Astrocyte (in vitro differentiated cells and primary cell): ENCODE measurements at regions not wholly inside any gene's neighbourhood (a gene's known extent, or its start where the extent isn't known, plus 50 kb on each side); places are given as distances from the start of the nearest gene placed in this dataset.

ENCODE experiments used
- DNase-seq: peaks from one replicate; pipeline ENCODE4 v3.0.0-alpha.2; 2010; ENCODE audit warnings: low read depth
- FAIRE-seq: peaks from 2 replicates; lab custom pipeline; 2011; peaks lifted over from hg19 to GRCh38; lab: Jason Lieb, UNC
- H2AFZ ChIP-seq: 2 replicates; pipeline ENCODE4 v1.6.0; 2012; ENCODE audit warnings: low read depth, low read length, inconsistent platforms
- H3K27ac ChIP-seq: 2 replicates; pipeline ENCODE4 v1.5.1; 2011; ENCODE audit warnings: low read depth, low read length, inconsistent platforms
- H3K27me3 ChIP-seq: 2 replicates; pipeline ENCODE4 v1.6.0; 2011; ENCODE audit warnings: low read length, inconsistent platforms; ENCODE audit not compliant: insufficient read depth
- H3K36me3 ChIP-seq: 2 replicates; pipeline ENCODE4 v1.5.1; 2011; ENCODE audit warnings: low read length, inconsistent platforms; ENCODE audit not compliant: insufficient read depth
- H3K4me1 ChIP-seq: 2 replicates; pipeline ENCODE4 v1.5.1; 2011; ENCODE audit warnings: low read length, inconsistent platforms; ENCODE audit not compliant: insufficient read depth
- H3K4me2 ChIP-seq: 2 replicates; pipeline ENCODE4 v1.6.0; 2012; ENCODE audit warnings: low read length, inconsistent platforms
- H3K4me3 ChIP-seq: 2 replicates; pipeline ENCODE4 v1.5.1; 2011; ENCODE audit warnings: low read depth, mild to moderate bottlenecking, low read length, inconsistent platforms; ENCODE audit not compliant: insufficient read depth
- H3K79me2 ChIP-seq: 2 replicates; pipeline ENCODE4 v1.6.0; 2012; ENCODE audit warnings: mild to moderate bottlenecking, low read length, inconsistent platforms; ENCODE audit not compliant: insufficient read depth
- H3K9ac ChIP-seq: 2 replicates; pipeline ENCODE4 v1.6.0; 2012; ENCODE audit warnings: mild to moderate bottlenecking, low read length, inconsistent platforms
- H3K9me3 ChIP-seq: 2 replicates; pipeline ENCODE4 v1.5.1; 2012; ENCODE audit warnings: low read depth, mild to moderate bottlenecking, low read length, inconsistent platforms; ENCODE audit not compliant: insufficient read depth
- H4K20me1 ChIP-seq: 2 replicates; pipeline ENCODE4 v1.6.0; 2012; ENCODE audit warnings: low read length, inconsistent platforms; ENCODE audit not compliant: insufficient read depth
- H3K27ac Mint-ChIP-seq: one replicate; pipeline ENCODE4 v1.8.0; 2021; ENCODE audit warnings: mild to moderate bottlenecking, mixed read lengths; ENCODE audit not compliant: unreplicated experiment
- H3K27me3 Mint-ChIP-seq: one replicate; pipeline ENCODE4 v1.8.0; 2021; ENCODE audit warnings: low read depth, mixed read lengths; ENCODE audit not compliant: unreplicated experiment
- H3K36me3 Mint-ChIP-seq: one replicate; pipeline ENCODE4 v1.8.0; 2021; ENCODE audit warnings: low read depth, mixed read lengths; ENCODE audit not compliant: unreplicated experiment
- H3K4me1 Mint-ChIP-seq: one replicate; pipeline ENCODE4 v1.8.0; 2021; ENCODE audit warnings: low read depth, mixed read lengths; ENCODE audit not compliant: unreplicated experiment
- H3K4me3 Mint-ChIP-seq: one replicate; pipeline ENCODE4 v1.8.0; 2021; ENCODE audit warnings: mild to moderate bottlenecking, moderate library complexity, mixed read lengths; ENCODE audit not compliant: unreplicated experiment
- H3K9me3 Mint-ChIP-seq: one replicate; pipeline ENCODE4 v1.8.0; 2021; ENCODE audit warnings: mild to moderate bottlenecking, mixed read lengths; ENCODE audit not compliant: unreplicated experiment
- CTCF ChIP-seq: IDR thresholded peaks from 2 replicates; pipeline ENCODE4 v1.5.1; 2011; ENCODE audit warnings: low read depth, mild to moderate bottlenecking, inconsistent platforms, low read length, moderate library complexity; ENCODE audit not compliant: insufficient read depth
- EZH2 ChIP-seq: IDR thresholded peaks from 2 replicates; pipeline ENCODE4 v1.6.1; 2012; ENCODE audit warnings: mild to moderate bottlenecking, low read length, inconsistent platforms; ENCODE audit not compliant: insufficient read depth

GRCh38 chr5:168013546-168013945 lies 277.9 kb upstream of the WWC1 start:
- Histone ChIP-seq H3K4me2 (no peak overlapping the region), H3K9me3 (no peaks in the 10 kb centered on the region), H3K4me3 (no peak overlapping the region), H4K20me1 (no peaks in the 10 kb centered on the region), H3K27me3 (no peaks in the 10 kb centered on the region), H3K4me1 (no peaks in the 10 kb centered on the region), H3K27ac (no peak overlapping the region), H2AFZ (no peak overlapping the region), H3K9ac (no peak overlapping the region), H3K36me3 (no peaks in the 10 kb centered on the region), H3K79me2 (no peaks in the 10 kb centered on the region)
- DNase-seq, result no peak
- Mint-ChIP-seq H3K27ac (no peak overlapping the region), H3K4me1 (peaks cover 39% of the 10 kb centered on the region), H3K4me3 (no peak overlapping the region), H3K36me3 (peaks cover 20% of the 10 kb centered on the region), H3K9me3 (no peaks in the 10 kb centered on the region), H3K27me3 (no peaks in the 10 kb centered on the region)
- FAIRE-seq, result no peak
- TF ChIP-seq CTCF, result no peak
- no peak for TF ChIP-seq EZH2

- no peak for TF ChIP-seq CTCF
- no peak for TF ChIP-seq EZH2
Measured at GRCh38 chr5:168014433-168015123, 276.9 kb upstream of the WWC1 start.

GRCh38 chr5:168015506-168015905 lies 275.9 kb upstream of the WWC1 start:
- DNase-seq (peak; percentile 72), FAIRE-seq (peak; percentile 43)
- Mint-ChIP-seq H3K27me3 (no peaks in the 10 kb centered on the region), H3K27ac (peak overlapping the region; percentile 77), H3K4me1 (peaks cover 45% of the 10 kb centered on the region), H3K36me3 (peaks cover 31% of the 10 kb centered on the region), H3K4me3 (no peak overlapping the region), H3K9me3 (no peaks in the 10 kb centered on the region)
- Histone ChIP-seq H3K27ac (peak overlapping the region; percentile 7), H4K20me1 (no peaks in the 10 kb centered on the region), H3K9ac (no peak overlapping the region), H3K4me3 (no peak overlapping the region), H3K36me3 (no peaks in the 10 kb centered on the region), H3K27me3 (no peaks in the 10 kb centered on the region), H3K4me2 (no peak overlapping the region), H3K9me3 (no peaks in the 10 kb centered on the region), H3K4me1 (no peaks in the 10 kb centered on the region), H2AFZ (no peak overlapping the region), H3K79me2 (no peaks in the 10 kb centered on the region)
- TF ChIP-seq CTCF, result no peak
- no peak for TF ChIP-seq EZH2

More at GRCh38 chr5:168014433-168015123, 276.9 kb upstream of the WWC1 start:
- Histone ChIP-seq H2AFZ (no peak overlapping the region), H3K36me3 (no peaks in the 10 kb centered on the region), H3K4me2 (no peak overlapping the region), H3K27ac (no peak overlapping the region), H3K9me3 (no peaks in the 10 kb centered on the region), H4K20me1 (no peaks in the 10 kb centered on the region), H3K79me2 (no peaks in the 10 kb centered on the region), H3K9ac (no peak overlapping the region), H3K27me3 (no peaks in the 10 kb centered on the region), H3K4me1 (no peaks in the 10 kb centered on the region), H3K4me3 (no peak overlapping the region)
- FAIRE-seq, result no peak
- DNase-seq, result no peak
- H3K27me3 Mint-ChIP-seq, result no peaks in the 10 kb centered on the region
- no peaks in the 10 kb centered on the region for H3K9me3 Mint-ChIP-seq
- H3K4me1 Mint-ChIP-seq, result peaks cover 45% of the 10 kb centered on the region
- peaks cover 28% of the 10 kb centered on the region for H3K36me3 Mint-ChIP-seq
- H3K4me3 Mint-ChIP-seq, result no peak overlapping the region
- no peak overlapping the region for H3K27ac Mint-ChIP-seq
